ENCODE measurements at regions not wholly inside any gene's neighbourhood (a gene's known extent, or its start where the extent isn't known, plus 50 kb on each side); places are given as distances from the start of the nearest gene placed in this dataset.

DNA sequence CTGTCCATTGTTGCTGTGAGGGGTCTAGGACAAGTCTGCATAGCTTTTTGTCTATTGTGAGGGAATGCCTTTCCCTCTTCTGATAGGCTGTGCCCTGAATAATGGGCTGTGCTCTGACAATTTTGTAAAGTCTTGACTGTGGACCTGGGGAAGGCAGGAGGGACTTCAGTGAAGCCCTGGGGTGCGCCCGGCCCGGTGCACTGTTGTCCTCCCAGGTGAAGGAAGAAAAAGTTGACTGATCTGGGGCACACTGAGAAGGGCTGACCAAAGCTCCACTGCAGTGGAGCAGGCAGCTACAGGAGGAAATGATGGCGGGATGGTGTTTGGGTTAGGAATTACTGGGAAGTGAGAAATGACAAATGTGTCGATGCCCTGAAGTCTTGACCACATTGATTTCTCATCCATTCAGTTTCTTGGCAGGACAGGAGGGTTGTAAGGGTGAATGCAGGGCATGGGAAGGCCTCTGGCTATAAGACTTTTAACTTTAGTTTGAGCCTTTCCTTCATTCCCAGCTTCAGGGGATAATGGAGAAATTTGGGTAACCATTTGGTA, 224.0 kb upstream of the CST7 start:
- H3K4me3 ChIP-seq (ENCODE audit: low read depth, low read length), result no peak overlapping the region
- TF ChIP-seq, protein P1, sequence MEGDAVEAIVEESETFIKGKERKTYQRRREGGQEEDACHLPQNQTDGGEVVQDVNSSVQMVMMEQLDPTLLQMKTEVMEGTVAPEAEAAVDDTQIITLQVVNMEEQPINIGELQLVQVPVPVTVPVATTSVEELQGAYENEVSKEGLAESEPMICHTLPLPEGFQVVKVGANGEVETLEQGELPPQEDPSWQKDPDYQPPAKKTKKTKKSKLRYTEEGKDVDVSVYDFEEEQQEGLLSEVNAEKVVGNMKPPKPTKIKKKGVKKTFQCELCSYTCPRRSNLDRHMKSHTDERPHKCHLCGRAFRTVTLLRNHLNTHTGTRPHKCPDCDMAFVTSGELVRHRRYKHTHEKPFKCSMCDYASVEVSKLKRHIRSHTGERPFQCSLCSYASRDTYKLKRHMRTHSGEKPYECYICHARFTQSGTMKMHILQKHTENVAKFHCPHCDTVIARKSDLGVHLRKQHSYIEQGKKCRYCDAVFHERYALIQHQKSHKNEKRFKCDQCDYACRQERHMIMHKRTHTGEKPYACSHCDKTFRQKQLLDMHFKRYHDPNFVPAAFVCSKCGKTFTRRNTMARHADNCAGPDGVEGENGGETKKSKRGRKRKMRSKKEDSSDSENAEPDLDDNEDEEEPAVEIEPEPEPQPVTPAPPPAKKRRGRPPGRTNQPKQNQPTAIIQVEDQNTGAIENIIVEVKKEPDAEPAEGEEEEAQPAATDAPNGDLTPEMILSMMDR (conservative IDR thresholded peaks at IDR 0.05; ENCODE audit: low read depth, low read length), result no peak
- no peak for DNase-seq (ENCODE audit: low read depth)

- no peak overlapping the region for H3K4me3 ChIP-seq (ENCODE audit: low read depth, low read length)
These were observed 221.3 kb upstream of the CST7 start for GRCh38 chr20:24727795-24728194.

DNA sequence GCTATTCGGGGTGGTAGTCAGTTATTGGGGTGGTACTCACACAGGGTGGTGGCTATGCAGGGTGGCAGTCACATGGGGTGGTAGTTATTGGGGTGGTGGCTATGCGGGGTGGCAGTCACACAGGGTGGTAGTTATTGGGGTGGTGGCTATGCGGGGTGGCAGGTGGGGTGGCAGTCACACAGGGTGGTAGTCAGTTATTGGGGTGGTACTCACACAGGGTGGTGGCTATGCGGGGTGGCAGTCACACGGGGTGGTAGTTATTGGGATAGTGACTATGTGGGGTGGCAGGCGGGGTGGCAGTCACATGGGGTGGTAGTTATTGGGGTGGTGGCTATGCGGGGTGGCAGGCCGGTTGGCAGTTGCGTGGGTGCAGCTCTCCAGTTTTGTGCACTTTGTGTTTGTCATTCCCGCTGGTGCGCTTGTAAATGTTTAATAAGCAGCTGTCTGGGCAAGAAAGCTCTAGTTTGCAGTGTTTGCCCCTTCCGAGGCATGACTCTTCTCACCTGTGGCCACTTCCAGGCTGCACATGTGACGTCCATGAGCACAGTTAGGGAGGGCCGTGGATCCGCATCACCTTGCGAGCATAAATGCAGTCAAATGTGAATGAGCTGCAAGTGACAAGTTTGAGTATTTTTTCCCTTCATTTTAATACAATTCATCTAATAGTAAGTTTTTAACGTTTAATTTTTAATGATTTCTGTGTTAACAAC, 219.0 kb upstream of the CST7 start:
- TF ChIP-seq, protein P1 (conservative IDR thresholded peaks at IDR 0.05; ENCODE audit: low read depth, low read length), result no peak
- no peak for DNase-seq (ENCODE audit: low read depth)
- H3K4me3 ChIP-seq (ENCODE audit: low read depth, low read length), result no peak overlapping the region

More at GRCh38 chr20:24727795-24728194, 221.3 kb upstream of the CST7 start:
- no peak for DNase-seq (ENCODE audit: low read depth)
- TF ChIP-seq, protein P1 (conservative IDR thresholded peaks at IDR 0.05; ENCODE audit: low read depth, low read length), result no peak

GRCh38 chr20:24730750-24731149, 218.3 kb upstream of the CST7 start:
- no peak overlapping the region for H3K4me3 ChIP-seq (ENCODE audit: low read depth, low read length)
- TF ChIP-seq, protein P1 (conservative IDR thresholded peaks at IDR 0.05; ENCODE audit: low read depth, low read length), result no peak
- no peak for DNase-seq (ENCODE audit: low read depth)

DNA sequence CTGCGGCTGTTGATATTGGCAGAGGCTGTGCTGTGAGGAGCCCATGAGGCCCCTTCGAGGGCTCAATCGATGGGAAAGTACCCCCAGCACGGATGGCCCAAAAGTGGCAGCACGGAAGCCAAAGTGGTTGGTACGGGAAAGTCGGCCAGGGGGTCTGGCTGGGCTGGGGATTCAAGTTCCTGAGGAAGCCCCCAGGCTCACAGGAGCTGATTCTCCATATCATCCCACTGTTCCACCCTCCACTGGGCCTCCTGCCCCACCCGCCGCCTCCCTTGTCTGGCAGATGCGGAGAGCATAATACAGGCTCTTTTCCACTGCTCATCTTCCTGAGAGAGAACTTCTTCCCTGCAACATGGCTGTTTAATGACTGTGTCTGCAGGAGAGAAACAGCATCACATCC, 217.8 kb upstream of the CST7 start:
- H3K4me3 ChIP-seq (ENCODE audit: low read depth, low read length), result no peak overlapping the region
- DNase-seq (ENCODE audit: low read depth), result no peak
- TF ChIP-seq, protein P1 (conservative IDR thresholded peaks at IDR 0.05; ENCODE audit: low read depth, low read length), result no peak

DNA sequence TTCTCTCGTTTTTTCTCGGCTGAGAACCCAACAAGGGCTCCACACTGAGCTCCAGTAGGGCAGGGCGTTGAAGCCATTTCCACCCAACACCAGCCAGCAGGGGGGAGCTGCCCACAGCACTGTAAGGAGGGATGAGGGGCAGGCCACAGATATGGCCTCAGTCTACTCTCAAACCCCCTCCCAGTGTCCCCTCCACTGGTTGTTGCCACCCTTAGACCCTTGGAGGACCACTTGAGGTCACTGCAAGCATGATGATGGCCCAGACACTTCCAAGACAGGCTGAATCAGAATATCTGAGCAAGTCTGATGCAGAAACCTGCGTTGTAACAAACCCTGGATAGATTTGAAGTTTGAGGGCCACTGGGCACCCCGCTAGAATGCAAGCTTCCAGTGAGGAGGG, 217.0 kb upstream of the CST7 start:
- H3K4me3 ChIP-seq (ENCODE audit: low read depth, low read length), result no peak overlapping the region
- TF ChIP-seq, protein P1 (conservative IDR thresholded peaks at IDR 0.05; ENCODE audit: low read depth, low read length), result no peak
- no peak for DNase-seq (ENCODE audit: low read depth)

- TF ChIP-seq, protein P1 (conservative IDR thresholded peaks at IDR 0.05; ENCODE audit: low read depth, low read length), result no peak
- DNase-seq (ENCODE audit: low read depth), result no peak
- H3K4me3 ChIP-seq (ENCODE audit: low read depth, low read length), result no peak overlapping the region
These were observed 216.5 kb upstream of the CST7 start for GRCh38 chr20:24732599-24732998.

Measured in epithelial cell of proximal tubule (primary cell).